Medulla oblongata (tissue), 1 donor: ENCODE measurements at regions not wholly inside any gene's neighbourhood (a gene's known extent, or its start where the extent isn't known, plus 50 kb on each side); places are given as distances from the start of the nearest gene placed in this dataset.
"Not testable (repeated sequence)": the region's sequence is repeated elsewhere in the genome, so short reads cannot be mapped to it uniquely, and the experiment has no call there.

Experiments used
- DNase-seq: peaks from one replicate; pipeline ENCODE4 v3.0.0-alpha.2; 2015; ENCODE audit errors: extremely low spot score

DNA sequence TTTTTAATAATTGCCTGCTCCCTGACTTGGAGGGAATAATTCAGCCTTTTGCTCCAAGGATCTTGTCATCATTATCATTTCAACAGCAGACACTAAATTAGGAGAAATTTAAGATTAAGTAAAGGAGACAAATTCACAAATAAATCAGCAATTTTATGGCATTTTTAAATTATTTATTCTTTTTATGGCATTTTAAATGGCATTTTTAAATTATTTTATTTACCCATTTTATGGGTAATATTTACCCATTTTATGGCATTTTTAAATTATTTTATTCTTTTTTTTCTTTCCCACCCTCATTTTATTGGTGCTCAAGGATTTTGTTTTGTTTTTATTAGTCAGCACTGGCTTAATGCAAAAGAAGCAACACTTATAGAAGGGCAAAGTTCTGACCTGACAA is 1201.0 kb upstream of the SORCS1 start:
- DNase-seq: no peak

DNA sequence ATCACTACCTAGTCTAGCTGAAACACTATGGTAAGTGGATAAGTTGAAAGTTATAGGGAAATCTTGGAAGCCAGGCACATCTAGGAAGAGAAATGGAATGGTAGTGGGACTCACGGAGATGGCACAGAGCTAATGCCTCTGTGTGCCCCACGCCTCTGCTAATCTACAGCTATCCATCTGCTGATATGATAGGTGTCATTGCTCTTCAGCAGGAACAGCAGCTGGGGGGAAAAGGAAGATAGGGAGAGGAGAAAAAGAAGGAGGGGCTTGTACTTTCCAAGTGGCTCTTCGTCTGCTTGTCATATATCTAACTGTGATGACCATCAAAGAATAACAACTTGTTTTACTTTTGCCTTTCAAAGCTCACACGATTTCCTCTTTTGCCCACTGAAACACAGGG is 1199.1 kb upstream of the SORCS1 start:
- DNase-seq: no peak

DNA sequence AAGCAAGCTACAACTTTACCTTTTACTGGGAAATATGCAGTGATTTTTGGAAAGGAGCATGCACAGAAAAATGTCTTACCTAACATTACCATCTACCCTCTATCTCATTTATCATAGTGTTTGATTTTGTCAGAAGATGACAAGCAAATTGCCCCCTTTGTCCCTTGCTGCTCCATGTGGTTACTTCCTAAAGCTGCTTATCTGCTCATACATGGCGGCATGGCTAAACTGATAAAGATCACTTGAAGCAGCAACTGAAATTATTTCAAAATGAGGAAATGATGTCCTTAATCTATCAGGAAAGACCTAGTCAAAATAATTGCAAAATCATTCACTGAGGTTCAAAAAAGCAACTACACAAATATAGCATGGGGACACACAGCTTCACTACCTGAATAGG is 1198.5 kb upstream of the SORCS1 start:
- no peak for DNase-seq

DNA sequence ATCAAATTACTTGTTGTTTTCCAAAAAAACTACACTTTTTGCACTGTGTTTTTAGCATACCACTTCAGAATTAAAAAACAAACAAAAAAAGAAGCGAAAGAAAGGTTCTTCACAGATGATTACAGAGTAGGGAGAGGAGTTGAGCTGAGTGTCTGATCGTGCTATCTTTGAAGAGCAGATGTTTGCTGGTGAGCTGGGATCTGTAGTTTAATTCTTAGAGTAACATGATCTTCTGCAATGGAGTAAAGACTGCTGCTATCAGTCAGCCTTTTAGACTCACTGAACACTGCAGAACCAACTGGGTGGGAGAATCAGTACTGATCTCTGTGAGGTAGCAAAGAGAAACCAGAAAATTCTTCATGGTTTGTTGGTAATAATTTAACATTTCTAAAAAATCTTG is 1197.8 kb upstream of the SORCS1 start:
- no peak for DNase-seq

DNA sequence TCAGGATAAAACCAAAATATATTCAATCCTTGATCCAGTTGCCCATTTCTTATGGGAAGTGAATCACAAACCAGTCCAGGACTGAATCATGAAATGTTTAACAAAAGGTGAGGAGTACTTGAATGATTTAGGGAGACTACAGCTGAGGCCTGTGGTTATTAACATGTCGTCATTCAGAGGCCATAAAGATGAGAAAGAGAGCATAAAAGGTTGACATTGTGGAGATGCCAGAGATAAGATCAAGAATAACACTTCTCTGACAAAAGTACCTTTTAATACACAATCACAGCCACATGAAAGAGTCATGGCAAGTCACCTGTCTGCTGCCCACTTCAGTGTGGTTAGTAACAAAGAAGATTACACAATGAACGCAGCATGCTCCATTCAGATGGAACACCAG is 1195.7 kb upstream of the SORCS1 start:
- no peak for DNase-seq

DNA sequence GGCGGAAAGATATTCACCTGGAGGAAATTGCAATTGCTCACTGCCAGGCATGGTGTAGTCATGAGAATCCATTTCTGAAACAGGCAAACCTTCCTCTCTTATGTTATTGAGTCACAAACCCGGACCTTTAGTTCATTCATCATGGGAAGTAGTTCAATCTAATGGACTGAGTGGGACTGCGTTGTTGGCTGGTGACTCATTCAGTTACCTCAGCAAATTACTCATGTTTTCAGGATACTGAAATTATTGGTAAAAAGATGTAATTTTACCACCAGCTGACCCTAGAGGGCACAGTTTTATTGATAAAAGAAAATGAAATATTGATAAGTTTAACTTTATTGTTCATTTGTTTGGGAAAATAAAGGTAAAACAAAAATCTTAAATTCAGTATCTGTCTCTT is 1194.4 kb upstream of the SORCS1 start:
- no peak for DNase-seq

DNA sequence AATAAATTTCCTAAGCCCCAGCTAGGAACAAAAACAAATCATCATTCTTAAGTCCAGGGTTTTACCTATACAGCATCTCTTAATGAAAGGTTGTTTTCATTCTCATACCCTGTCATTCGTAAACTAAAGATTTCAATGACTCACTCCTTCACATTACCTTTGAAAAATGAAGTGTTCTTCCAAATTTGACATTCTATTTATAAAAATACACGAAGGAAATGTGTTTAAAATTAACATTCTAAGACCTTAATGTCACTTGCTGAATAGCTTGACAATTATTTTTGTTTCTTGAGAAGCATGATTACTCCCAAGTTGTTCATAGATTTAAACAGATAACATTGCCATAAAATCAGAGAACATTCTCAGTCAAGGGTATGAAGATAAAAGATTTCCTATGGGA is 1188.3 kb upstream of the SORCS1 start:
- no peak for DNase-seq

DNA sequence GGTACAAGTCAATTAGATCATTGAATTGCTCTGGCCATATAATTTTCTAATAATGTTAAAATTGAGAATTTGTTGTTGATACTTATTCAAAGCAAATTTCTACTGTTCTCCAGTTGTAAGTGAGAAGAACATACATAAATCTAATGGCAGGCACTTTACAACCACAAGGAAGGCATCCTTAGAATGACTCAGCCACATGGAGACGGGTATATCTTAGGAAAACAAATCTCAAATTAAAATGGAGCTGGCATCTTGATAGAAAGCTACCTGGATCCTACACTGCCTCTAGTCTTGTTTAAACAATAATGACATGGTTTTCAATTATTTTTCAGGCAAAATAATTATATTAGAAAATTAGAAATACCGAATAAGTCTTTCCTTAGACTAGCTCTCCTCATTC is 1183.7 kb upstream of the SORCS1 start:
- DNase-seq: no peak

DNA sequence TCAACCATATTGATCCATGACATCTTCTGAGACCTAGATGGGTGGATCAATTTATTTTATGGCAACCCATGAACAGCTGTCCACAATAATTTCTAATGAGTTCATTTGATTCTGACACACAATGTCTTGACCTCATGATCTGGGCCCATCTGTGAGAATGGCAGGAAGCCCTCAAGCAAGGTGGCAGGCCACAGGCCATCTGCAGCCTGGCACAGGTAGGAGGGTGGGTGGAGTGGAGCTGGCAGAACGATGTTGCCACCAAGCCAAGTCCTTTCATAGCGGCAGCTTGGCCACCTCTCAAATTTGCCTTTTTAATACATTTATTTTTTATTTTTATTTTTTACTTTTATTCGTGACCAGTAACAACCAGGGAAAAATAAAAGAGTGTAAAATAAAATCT is 1181.6 kb upstream of the SORCS1 start:
- no peak for DNase-seq

DNA sequence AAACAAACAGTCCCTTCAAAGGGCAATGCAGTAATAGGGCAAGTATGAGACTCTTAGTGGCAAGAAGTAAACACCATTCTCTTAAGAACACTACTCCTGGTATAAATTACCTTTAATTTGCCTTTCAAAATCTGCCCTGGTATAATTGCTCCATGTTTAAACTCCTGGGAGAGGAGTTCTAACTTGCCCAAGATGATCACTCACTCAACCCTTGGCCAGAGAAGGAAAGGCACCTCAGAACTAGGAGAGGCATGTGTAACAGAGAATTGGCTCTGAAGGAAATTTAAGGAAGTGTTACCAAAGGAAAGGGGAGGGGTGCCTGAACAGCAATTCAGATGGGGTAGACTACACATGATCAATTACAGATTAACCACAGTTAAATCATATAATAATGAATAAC is 1173.6 kb upstream of the SORCS1 start:
- DNase-seq: no peak

DNA sequence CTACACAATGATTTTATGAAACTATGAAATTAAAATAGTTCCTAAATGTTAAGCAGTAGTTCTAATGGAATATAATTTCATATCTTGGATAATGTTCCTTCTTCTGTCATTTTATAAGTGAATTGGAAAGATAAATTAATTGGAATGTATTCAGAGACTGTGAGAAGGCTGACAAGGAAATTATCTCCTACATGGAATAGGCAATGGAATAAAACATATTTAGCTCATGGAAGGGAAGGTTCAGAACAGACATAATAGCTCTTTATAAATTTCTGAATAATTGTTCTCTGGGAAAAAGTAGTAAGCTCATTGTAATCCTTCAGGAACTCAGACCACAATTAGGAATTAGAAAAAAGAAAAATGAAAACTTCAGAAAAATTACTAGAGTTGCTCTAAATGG is 1172.3 kb upstream of the SORCS1 start:
- DNase-seq: no peak

DNA sequence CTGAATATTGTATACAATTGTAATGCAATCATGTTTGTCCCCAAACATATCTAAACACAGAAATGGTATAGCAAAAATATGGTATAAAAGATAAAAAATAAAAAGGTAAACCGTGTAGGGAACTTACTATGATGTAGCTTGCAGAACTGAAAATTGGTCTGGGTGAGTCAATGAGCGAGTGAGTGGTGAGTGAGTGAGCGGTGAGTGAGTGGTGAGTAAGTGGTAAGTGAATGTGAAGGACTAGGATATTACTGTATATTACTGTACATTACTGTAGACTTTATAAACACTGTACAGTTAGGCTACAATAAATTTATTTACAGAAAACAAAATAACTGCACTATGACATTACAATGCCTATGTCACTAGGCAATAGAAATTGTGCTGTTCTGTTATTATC is 1163.2 kb upstream of the SORCS1 start:
- DNase-seq: no peak

DNA sequence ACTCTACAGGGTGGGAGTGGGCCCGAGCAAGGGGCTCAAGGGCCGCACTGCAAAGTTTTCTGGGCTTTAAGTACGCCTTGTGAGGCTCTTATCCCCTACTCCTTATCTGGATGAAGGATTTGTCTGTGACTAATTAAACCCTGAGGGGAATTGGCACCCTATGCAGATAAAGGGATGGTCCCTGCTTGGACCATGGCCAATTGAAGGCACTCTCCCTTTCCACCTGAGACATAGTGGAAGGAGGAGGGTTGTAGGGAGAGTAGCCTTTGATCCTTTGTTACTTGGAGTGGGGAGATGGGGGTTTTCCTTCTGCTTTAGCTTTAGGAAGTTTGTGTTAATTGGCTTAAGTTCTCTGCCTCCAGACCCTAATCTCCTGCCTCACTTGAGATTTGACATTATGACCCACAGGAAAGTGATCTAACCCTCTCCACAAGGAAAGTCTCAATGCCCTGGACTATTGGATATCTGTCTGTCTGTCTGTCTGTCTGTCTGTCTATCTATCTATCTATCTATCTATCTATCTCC is 1158.8 kb upstream of the SORCS1 start:
- DNase-seq: no peak

DNA sequence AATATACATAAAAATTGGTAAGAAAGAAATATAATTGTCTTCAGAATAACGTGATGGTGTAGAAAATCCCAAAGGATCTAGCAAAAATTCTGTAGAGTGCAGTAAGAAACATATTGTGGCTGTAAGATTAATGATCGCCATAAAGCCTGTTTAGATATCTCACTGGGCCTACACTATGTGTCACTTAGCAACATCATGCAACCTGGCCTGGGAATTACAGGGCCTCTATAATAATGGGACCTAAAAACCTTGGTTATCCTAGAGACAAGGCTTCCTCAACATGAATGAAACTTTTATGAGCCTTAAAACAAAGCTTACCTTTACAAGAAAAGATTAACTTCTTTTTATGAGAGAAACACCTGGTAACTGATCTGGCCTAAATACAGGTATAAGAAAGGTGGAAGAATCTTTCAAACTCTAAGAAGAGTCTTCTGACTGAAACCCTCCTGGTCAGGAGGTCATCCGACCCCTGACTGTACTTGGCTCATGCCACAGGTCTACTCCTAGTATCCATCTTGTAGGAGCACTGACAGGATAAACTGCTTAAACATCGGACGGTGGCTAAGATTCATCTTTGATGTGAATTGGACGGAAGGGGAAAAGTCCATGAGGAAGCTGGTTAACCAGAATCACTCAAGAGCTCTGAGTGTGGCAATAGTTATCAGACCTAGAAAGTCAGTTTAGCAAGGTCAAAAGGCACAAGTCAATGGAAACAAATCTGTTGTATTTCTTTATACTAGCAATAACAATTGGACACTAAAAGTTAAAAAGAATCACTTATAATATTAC is 1155.1 kb upstream of the SORCS1 start:
- DNase-seq: no peak

DNA sequence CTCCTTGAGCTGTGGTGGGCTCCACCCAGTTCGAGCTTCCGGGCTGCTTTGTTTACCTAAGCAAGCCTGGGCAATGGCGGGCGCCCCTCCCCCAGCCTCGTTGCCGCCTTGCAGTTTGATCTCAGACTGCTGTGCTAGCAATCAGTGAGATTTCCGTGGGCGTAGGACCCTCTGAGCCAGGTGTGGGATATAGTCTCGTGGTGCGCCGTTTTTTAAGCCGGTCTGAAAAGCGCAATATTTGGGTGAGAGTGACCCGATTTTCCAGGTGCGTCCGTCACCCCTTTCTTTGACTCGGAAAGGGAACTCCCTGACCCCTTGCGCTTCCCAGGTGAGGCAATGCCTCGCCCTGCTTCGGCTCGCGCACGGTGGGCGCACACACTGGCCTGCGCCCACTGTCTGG is 1151.1 kb upstream of the SORCS1 start:
- DNase-seq: not testable (repeated sequence)

DNA sequence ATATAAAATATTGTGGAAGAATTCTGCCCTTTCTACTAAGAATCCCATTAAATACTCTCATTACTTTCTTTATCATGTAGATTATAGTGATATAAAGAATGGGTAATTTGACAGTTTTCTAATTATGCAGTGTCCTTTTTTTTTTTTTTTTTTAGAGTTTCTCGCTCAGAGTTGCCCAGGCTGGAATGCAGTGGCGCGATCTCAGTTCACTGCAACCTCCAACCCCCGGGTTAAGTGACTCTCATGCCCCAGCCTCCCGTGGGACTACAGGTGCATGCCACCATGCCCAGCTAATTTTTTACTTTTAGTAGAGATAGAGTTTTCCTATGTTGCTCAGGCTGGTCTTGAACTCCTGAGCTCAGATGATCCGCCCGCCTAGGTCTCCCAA is 1143.4 kb upstream of the SORCS1 start:
- DNase-seq: no peak

DNA sequence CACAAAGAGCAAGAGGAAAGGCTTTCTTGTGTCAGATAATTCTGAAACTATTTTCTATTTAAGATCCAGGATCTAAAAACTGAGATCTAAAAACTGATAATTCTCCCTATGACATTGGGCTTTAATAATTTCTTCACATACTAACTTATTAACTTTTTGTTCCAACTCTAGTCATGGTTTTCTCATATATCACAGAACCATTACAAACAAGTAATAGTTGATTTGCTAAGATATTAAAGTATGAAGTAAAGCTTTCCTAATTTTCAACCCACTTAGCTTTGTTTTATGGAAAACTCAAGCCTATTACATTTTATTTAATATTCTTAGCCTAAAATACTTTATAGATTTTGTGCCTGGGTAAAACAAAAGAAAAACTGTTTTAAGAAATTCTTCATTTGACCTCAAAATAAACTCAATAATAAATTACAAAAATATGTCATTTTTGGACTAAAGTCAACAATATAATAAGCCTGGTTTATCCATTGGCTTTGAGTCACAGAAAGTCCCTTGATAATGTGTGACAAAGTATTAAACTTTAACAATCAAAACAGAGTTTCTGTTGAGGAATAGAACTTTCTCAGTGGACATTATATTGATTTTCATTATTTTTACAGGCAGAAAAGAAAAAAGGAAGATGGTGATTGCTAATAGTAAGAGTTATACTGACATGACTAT is 1142.9 kb upstream of the SORCS1 start:
- no peak for DNase-seq

DNA sequence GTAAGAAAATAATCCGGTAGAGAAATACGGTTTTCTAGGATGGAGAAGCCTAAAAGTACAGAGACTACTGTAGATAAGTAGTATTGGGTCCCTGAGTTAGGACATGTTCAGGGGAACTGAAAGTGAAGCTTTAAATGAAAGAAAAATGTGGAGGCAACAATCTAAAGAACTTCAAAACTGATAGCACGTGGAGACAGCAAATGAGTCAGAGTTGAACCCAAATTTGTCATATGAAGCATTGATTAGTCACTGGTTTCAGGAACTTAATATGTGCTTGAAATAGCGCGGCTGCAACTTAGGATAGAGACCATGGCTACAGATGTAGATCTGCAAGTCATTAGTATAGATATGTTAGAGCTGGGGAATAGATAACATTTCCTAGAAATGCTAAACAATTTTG is 1138.6 kb upstream of the SORCS1 start:
- no peak for DNase-seq

DNA sequence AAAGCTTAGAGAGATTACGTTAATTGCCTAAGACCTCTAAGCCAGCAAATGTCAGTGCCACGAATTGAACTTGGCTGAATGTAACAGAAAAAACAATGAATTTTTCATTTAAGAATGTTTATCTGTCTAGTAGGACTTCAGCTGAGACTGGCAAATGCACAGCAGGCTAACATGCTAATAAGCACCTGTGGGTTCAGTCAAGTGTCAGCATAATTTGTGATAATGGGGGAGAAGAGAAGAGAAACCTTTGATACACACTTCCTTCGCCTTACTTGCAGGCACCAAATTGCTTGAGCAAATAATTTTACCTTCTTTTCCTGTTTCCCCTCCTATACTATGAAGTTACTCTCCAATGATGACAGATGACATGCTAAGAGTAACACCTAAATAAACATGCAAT is 1136.5 kb upstream of the SORCS1 start:
- DNase-seq: no peak

DNA sequence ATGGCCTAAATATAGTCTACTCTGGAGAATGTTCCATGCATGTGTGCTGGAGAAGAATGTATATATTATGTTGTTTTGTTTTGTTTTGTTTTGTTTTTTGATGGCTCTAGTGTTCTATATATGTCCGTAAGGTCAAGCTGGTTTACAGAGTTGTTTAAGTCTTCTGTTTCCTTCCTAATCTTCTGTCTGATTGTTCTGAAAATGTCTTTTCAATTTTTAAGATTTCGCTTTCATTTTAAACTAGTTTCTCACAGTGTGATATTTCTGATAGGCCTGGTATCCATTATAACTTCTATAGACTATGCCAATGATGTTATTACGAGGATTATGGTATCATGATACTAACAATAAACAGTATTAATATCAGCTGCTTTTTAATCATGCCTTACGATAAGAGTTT is 1126.3 kb upstream of the SORCS1 start:
- no peak for DNase-seq

DNA sequence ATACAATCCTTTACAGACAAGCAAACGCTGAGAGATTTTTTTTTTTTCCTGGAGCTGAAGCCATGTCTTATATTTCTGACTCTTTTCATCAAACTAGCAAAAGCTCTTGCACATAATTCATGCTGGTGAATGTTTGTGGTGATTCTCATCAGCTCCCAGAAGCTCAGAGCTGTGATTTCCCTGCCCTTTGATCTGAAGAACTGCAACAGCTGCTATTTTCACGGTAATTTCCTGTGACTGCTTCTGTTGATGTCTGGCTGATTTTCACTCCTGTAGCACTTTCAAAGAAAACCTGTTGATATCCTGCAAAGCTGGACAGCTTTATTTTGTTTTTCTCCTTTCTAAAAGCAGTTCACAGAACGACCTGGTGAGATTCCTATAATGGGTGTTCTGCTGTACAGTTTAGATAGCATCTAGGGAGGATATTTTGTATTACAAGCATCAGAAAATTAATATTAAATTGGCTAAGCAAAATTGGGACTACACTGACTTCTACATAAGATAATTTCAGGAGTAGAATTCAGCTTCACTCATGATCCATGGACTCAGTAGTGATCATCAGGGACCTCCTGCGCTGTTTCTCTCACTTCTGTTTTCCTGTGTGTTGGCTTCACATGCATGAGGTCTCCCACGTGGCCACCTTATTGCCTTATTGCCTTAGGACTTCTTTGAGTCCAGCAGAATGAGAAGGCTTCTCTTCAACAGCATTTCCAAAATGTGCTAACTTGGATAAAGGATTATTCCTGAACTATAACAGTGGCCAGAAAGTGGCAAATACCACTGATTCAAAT is 1111.6 kb upstream of the SORCS1 start:
- DNase-seq: no peak

DNA sequence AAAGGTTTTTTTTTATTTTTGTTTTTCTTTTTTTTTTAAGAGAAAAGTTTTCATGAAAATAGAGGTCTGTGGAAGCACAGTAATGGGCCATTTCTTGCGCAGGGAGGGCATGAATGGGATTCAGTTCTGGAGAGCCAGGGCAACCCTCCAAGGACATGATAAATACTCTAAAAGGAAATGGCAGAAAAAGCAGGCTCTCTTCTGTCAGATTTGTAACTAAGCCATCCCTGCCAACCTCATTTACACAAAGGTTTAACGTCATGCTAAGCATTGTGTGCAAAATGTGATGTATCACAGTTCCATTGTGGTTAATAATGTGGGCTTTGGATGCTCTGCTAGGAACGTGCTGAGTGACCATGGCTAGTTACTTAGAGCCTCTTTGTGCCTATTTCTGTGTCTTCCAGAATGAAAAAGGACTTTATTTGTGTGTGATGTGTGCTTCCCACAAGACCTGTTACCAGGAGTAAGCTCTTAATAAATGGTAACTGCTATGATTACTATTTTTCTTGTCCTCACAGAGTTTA is 1095.9 kb upstream of the SORCS1 start:
- no peak for DNase-seq
